ENCODE measurements at regions not wholly inside any gene's neighbourhood (a gene's known extent, or its start where the extent isn't known, plus 50 kb on each side); places are given as distances from the start of the nearest gene placed in this dataset.
"Not testable (repeated sequence)": the region's sequence is repeated elsewhere in the genome, so short reads cannot be mapped to it uniquely, and the experiment has no call there.

GRCh38 chr9:25003686-25004085 lies 458.0 kb upstream of the IZUMO3 start:
- Histone ChIP-seq H3K56ac (ENCODE audit: low read length) (peak overlapping the region; percentile 49), H2BK5ac (ENCODE audit: low read length) (no peak overlapping the region), H3K23ac (ENCODE audit: low read length) (no peak overlapping the region), H3K18ac (ENCODE audit: low read length) (no peak overlapping the region), H2BK15ac (replicated peaks; ENCODE audit: low read depth) (no peak overlapping the region), H4K8ac (ENCODE audit: low read depth, low read length) (no peak overlapping the region), H3K4me1 (ENCODE audit: control insufficient read depth, low read depth, low read length) (no peaks in the 10 kb centered on the region), H3K4me3 (ENCODE audit: low read length) (no peak overlapping the region), H2AK5ac (ENCODE audit: low read length) (no peak overlapping the region), H3K79me1 (ENCODE audit: low read length) (no peaks in the 10 kb centered on the region), H3K4ac (ENCODE audit: low read depth, low read length) (no peak overlapping the region), H3K27ac (ENCODE audit: low read depth, low read length) (no peak overlapping the region), H2BK120ac (ENCODE audit: low read depth, low read length) (no peak overlapping the region), H3K36me3 (ENCODE audit: control insufficient read depth, insufficient read depth, low read length) (no peaks in the 10 kb centered on the region), H3K27me3 (ENCODE audit: insufficient read depth, low read length, poor library complexity) (no peaks in the 10 kb centered on the region), H3K9ac (ENCODE audit: low read length) (no peak overlapping the region), H3K4me2 (ENCODE audit: low read length) (no peak overlapping the region), H4K5ac (ENCODE audit: low read length) (no peak overlapping the region), H3K79me2 (ENCODE audit: control insufficient read depth, insufficient read depth, low read length) (no peaks in the 10 kb centered on the region)
- no CpG with 5 or more reads among the region's 10 CpGs for WGBS (ENCODE audit: extremely low coverage, insufficient coverage, low lambda C conversion rate)
- peak; percentile 64 for DNase-seq

GRCh38 chr9:24986331-24986730 lies 440.6 kb upstream of the IZUMO3 start:
- Histone ChIP-seq H3K9ac (ENCODE audit: low read length) (no peak overlapping the region), H3K79me1 (ENCODE audit: low read length) (no peaks in the 10 kb centered on the region), H3K4me3 (ENCODE audit: low read length) (no peak overlapping the region), H2AK5ac (ENCODE audit: low read length) (no peak overlapping the region), H3K36me3 (ENCODE audit: control insufficient read depth, insufficient read depth, low read length) (no peaks in the 10 kb centered on the region), H3K27me3 (ENCODE audit: insufficient read depth, low read length, poor library complexity) (no peaks in the 10 kb centered on the region), H4K8ac (ENCODE audit: low read depth, low read length) (no peak overlapping the region), H2BK15ac (replicated peaks; ENCODE audit: low read depth) (no peak overlapping the region), H3K79me2 (ENCODE audit: control insufficient read depth, insufficient read depth, low read length) (no peaks in the 10 kb centered on the region), H3K4me1 (ENCODE audit: control insufficient read depth, low read depth, low read length) (no peaks in the 10 kb centered on the region), H3K18ac (ENCODE audit: low read length) (no peak overlapping the region), H3K23ac (ENCODE audit: low read length) (no peak overlapping the region), H2BK120ac (ENCODE audit: low read depth, low read length) (no peak overlapping the region), H3K56ac (ENCODE audit: low read length) (no peak overlapping the region), H2BK5ac (ENCODE audit: low read length) (no peak overlapping the region), H3K27ac (ENCODE audit: low read depth, low read length) (no peak overlapping the region), H3K4ac (ENCODE audit: low read depth, low read length) (no peak overlapping the region), H3K4me2 (ENCODE audit: low read length) (no peak overlapping the region), H4K5ac (ENCODE audit: low read length) (no peak overlapping the region)
- DNase-seq: peak; percentile 18
- WGBS (ENCODE audit: extremely low coverage, insufficient coverage, low lambda C conversion rate): no CpG with 5 or more reads among the region's 3 CpGs

DNA sequence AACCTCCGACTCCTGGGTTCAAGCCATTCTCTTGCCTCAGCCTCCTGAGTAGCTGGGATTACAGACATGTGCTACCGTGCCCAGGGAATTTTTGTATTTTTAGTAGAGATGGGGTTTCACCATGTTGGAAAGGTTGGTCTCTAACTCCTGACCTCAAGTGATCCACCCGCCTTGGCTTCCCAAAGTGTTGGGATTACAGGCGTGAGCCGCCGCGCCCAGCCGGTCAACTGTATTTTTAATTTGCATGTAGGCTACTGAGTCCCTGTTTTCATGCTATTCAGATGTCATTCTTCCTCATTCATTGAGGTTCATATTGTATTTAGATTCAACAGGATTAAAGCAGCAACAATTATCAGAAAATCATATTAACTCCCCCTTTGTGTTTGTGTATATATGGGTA lies 425.1 kb upstream of the IZUMO3 start:
- H3K36me3 ChIP-seq (ENCODE audit: control insufficient read depth, insufficient read depth, low read length); H2BK120ac ChIP-seq (ENCODE audit: low read depth, low read length); H2BK5ac ChIP-seq (ENCODE audit: low read length); H3K23ac ChIP-seq (ENCODE audit: low read length); H3K27ac ChIP-seq (ENCODE audit: low read depth, low read length); H3K27me3 ChIP-seq (ENCODE audit: insufficient read depth, low read length, poor library complexity); H3K79me1 ChIP-seq (ENCODE audit: low read length); DNase-seq; H3K79me2 ChIP-seq (ENCODE audit: control insufficient read depth, insufficient read depth, low read length); H3K56ac ChIP-seq (ENCODE audit: low read length); H3K9ac ChIP-seq (ENCODE audit: low read length); H4K5ac ChIP-seq (ENCODE audit: low read length); H3K4me3 ChIP-seq (ENCODE audit: low read length); H3K4me1 ChIP-seq (ENCODE audit: control insufficient read depth, low read depth, low read length); H2AK5ac ChIP-seq (ENCODE audit: low read length); H4K8ac ChIP-seq (ENCODE audit: low read depth, low read length); H3K4ac ChIP-seq (ENCODE audit: low read depth, low read length); H3K4me2 ChIP-seq (ENCODE audit: low read length); H3K18ac ChIP-seq (ENCODE audit: low read length); H2BK15ac ChIP-seq (replicated peaks; ENCODE audit: low read depth): not testable (repeated sequence)
- WGBS (ENCODE audit: extremely low coverage, insufficient coverage, low lambda C conversion rate): no CpG with 5 or more reads among the region's 8 CpGs

DNA sequence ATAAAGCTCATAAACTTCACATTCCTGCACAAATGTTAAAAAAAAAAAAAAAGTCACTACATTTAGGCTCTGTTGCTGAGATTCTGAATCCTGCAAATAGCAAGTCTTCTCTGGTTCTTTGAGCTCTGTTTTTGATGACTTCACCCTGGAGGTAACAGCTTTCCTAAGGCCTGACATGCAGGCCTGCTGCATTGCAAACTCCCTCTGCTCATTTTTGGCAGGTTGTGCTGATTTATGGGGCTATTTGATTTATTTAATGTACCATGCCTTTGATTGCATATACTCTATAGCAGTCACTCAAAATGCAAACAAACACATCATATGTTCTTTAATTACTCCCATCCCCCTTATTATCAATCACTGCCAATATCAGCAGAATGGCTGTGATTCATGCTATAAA lies 416.1 kb upstream of the IZUMO3 start:
- H3K56ac ChIP-seq (ENCODE audit: low read length): no peak overlapping the region
- H3K36me3 ChIP-seq (ENCODE audit: control insufficient read depth, insufficient read depth, low read length): no peaks in the 10 kb centered on the region
- H2AK5ac ChIP-seq (ENCODE audit: low read length): no peak overlapping the region
- no peak overlapping the region for H3K4me3 ChIP-seq (ENCODE audit: low read length)
- H3K27ac ChIP-seq (ENCODE audit: low read depth, low read length): no peak overlapping the region
- H3K9ac ChIP-seq (ENCODE audit: low read length): no peak overlapping the region
- H3K4me1 ChIP-seq (ENCODE audit: control insufficient read depth, low read depth, low read length): no peaks in the 10 kb centered on the region
- H4K8ac ChIP-seq (ENCODE audit: low read depth, low read length): no peak overlapping the region
- no peak overlapping the region for H4K5ac ChIP-seq (ENCODE audit: low read length)
- no peaks in the 10 kb centered on the region for H3K79me1 ChIP-seq (ENCODE audit: low read length)
- H3K27me3 ChIP-seq (ENCODE audit: insufficient read depth, low read length, poor library complexity): no peaks in the 10 kb centered on the region
- DNase-seq: peak; percentile 25
- no peak overlapping the region for H2BK120ac ChIP-seq (ENCODE audit: low read depth, low read length)
- no peaks in the 10 kb centered on the region for H3K79me2 ChIP-seq (ENCODE audit: control insufficient read depth, insufficient read depth, low read length)
- H2BK15ac ChIP-seq (replicated peaks; ENCODE audit: low read depth): no peak overlapping the region
- H3K4ac ChIP-seq (ENCODE audit: low read depth, low read length): no peak overlapping the region
- no peak overlapping the region for H3K18ac ChIP-seq (ENCODE audit: low read length)
- H2BK5ac ChIP-seq (ENCODE audit: low read length): no peak overlapping the region
- no peak overlapping the region for H3K23ac ChIP-seq (ENCODE audit: low read length)
- H3K4me2 ChIP-seq (ENCODE audit: low read length): no peak overlapping the region

- Histone ChIP-seq H3K4ac (ENCODE audit: low read depth, low read length) (no peak overlapping the region), H3K4me3 (ENCODE audit: low read length) (no peak overlapping the region)
- no CpG with 5 or more reads among the region's 1 CpG for WGBS (ENCODE audit: extremely low coverage, insufficient coverage, low lambda C conversion rate)
Observed at GRCh38 chr9:24953070-24953469, 407.4 kb upstream of the IZUMO3 start.

DNA sequence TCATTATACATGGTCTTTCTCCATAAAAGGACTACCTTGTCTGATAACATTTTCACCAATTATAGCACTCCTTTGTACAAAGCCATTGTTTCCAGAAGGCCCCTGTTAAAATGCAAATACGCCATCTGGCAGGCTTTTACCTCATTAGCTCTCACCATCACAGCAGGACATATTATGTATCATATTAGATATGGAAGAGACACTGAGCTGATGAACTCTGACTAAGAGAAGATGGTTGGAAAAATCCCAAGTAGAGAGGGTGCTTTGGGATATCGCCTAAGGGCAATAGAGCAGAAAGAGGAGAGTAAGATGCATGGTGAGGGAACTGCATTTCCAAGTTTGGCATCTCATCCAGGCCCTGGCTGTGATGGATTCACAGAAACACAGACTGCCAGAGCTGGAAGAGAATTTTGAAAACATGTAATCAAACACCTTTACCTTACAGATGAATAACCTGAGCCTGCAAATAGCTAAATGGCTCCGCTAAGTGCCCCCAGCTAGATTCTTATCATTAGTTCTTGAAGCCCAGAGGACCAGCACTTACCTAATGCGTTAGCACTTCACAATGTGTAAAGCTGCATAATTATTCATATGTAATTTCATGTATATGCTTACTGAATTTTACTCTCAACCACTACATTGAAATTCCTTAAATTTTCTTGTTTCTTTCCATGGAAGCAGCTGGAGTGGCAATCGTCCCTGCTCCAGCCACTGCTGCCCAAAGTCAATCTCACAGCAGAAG lies 393.6 kb upstream of the IZUMO3 start:
- Histone ChIP-seq H3K4ac (ENCODE audit: low read depth, low read length) (no peak overlapping the region), H3K79me2 (ENCODE audit: control insufficient read depth, insufficient read depth, low read length) (no peaks in the 10 kb centered on the region), H3K36me3 (ENCODE audit: control insufficient read depth, insufficient read depth, low read length) (no peaks in the 10 kb centered on the region), H4K8ac (ENCODE audit: low read depth, low read length) (no peak overlapping the region), H3K18ac (ENCODE audit: low read length) (no peak overlapping the region), H3K79me1 (ENCODE audit: low read length) (no peaks in the 10 kb centered on the region), H3K4me2 (ENCODE audit: low read length) (no peak overlapping the region), H3K27ac (ENCODE audit: low read depth, low read length) (peak overlapping the region; percentile 44), H2AK5ac (ENCODE audit: low read length) (no peak overlapping the region), H3K4me3 (ENCODE audit: low read length) (no peak overlapping the region), H3K9ac (ENCODE audit: low read length) (no peak overlapping the region), H3K27me3 (ENCODE audit: insufficient read depth, low read length, poor library complexity) (no peaks in the 10 kb centered on the region), H2BK15ac (replicated peaks; ENCODE audit: low read depth) (no peak overlapping the region), H3K23ac (ENCODE audit: low read length) (no peak overlapping the region), H4K5ac (ENCODE audit: low read length) (no peak overlapping the region), H2BK120ac (ENCODE audit: low read depth, low read length) (no peak overlapping the region), H3K4me1 (ENCODE audit: control insufficient read depth, low read depth, low read length) (peaks cover 7% of the 10 kb centered on the region), H3K56ac (ENCODE audit: low read length) (no peak overlapping the region), H2BK5ac (ENCODE audit: low read length) (no peak overlapping the region)
- no CpG with 5 or more reads among the region's 5 CpGs for WGBS (ENCODE audit: extremely low coverage, insufficient coverage, low lambda C conversion rate)
- peak; percentile 73 for DNase-seq

More at GRCh38 chr9:24953070-24953469, 407.4 kb upstream of the IZUMO3 start:
- Histone ChIP-seq H2AK5ac (ENCODE audit: low read length) (no peak overlapping the region), H3K79me1 (ENCODE audit: low read length) (no peaks in the 10 kb centered on the region), H2BK5ac (ENCODE audit: low read length) (no peak overlapping the region), H2BK120ac (ENCODE audit: low read depth, low read length) (no peak overlapping the region), H3K27ac (ENCODE audit: low read depth, low read length) (no peak overlapping the region), H3K36me3 (ENCODE audit: control insufficient read depth, insufficient read depth, low read length) (no peaks in the 10 kb centered on the region), H3K4me2 (ENCODE audit: low read length) (no peak overlapping the region), H3K27me3 (ENCODE audit: insufficient read depth, low read length, poor library complexity) (no peaks in the 10 kb centered on the region), H3K79me2 (ENCODE audit: control insufficient read depth, insufficient read depth, low read length) (no peaks in the 10 kb centered on the region), H2BK15ac (replicated peaks; ENCODE audit: low read depth) (no peak overlapping the region), H3K23ac (ENCODE audit: low read length) (no peak overlapping the region), H3K56ac (ENCODE audit: low read length) (no peak overlapping the region), H3K4me1 (ENCODE audit: control insufficient read depth, low read depth, low read length) (no peaks in the 10 kb centered on the region), H3K18ac (ENCODE audit: low read length) (no peak overlapping the region), H4K5ac (ENCODE audit: low read length) (no peak overlapping the region), H4K8ac (ENCODE audit: low read depth, low read length) (no peak overlapping the region), H3K9ac (ENCODE audit: low read length) (no peak overlapping the region)
- DNase-seq: no peak

Data from mesendoderm (in vitro differentiated cells).